Fibroblast of skin of left biceps (primary cell): ENCODE measurements at regions not wholly inside any gene's neighbourhood (a gene's known extent, or its start where the extent isn't known, plus 50 kb on each side); places are given as distances from the start of the nearest gene placed in this dataset.

Experiments
- DNase-seq, 2 experiments: peaks; one replicate each; pipeline ENCODE4 v3.0.0-alpha.2; 2013; ENCODE audit warnings: low read depth in 2 of 2

DNA sequence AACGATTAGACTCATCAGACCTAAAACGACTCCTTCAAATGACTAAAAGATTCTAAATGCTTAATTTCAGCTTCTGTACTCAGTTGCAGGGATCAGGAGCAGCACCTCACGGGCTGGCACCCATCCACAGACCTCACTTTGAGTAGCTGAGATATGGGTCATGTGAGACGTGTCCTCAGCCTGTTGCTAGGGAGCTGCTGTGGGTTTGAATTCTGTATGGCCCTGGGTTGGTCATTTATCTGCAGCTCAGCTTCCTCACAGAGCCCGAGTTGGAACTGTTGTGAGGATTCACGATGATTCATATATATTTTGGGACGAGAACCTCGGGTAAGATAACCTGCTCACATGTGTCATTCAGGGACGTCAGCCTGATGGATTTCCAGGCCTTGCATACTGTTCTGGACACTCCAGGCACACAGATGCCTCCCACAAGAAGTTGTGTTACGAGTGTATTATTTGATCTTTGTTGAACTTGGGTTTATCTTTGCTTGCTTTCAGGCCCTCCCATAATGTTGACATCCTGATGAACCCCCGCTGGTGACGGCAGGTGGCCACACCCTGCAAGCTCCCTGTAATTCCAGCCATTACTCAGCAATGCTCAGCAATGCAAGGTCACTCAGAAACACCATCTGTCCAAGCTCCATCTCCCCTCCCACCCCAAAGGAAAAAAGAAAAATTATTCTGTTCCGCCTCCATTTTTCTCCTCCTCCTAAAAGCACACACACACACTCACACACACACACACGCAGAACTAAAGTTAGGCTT lies 137.6 kb downstream of the RBFOX3 start:
- no peak for DNase-seq

DNA sequence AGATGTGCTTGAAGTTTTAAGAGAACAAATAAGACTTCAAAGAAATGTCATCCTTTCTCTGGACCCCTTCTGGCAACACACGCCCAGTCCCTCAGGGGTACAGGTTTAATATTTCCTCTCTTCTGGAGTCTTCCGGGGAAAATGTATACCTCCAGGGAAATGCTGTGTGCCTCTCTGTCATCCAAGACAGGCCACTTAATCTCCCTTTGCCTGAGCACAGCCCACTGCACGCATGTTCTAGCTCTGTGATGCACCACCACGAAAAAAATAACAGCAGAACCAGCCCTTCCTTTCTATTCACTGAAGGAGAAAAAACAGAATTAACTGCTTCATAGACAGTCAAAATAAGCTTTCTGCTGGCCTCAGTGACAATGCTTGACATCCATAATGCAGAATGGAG lies 140.1 kb downstream of the RBFOX3 start:
- no peak for DNase-seq

DNA sequence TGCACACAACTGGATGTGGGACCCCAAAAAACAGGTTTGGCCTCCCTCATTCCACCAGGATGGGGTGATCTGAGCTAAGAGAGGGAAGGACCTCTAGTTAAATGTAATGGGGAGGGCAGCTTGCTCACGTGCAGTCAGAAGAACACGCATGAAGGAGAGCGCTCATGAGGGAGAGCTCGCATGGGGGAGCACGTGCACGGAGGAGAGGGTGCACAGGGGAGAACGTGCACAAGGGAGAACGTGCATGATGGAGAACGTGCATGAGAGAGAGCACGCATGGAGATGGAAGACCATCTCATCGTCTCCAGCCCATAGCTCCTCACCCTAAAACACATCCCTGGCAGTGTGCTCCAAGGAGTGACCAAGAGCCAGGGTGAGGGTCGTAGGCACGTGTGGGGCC lies 141.2 kb downstream of the RBFOX3 start:
- DNase-seq: no peak

DNA sequence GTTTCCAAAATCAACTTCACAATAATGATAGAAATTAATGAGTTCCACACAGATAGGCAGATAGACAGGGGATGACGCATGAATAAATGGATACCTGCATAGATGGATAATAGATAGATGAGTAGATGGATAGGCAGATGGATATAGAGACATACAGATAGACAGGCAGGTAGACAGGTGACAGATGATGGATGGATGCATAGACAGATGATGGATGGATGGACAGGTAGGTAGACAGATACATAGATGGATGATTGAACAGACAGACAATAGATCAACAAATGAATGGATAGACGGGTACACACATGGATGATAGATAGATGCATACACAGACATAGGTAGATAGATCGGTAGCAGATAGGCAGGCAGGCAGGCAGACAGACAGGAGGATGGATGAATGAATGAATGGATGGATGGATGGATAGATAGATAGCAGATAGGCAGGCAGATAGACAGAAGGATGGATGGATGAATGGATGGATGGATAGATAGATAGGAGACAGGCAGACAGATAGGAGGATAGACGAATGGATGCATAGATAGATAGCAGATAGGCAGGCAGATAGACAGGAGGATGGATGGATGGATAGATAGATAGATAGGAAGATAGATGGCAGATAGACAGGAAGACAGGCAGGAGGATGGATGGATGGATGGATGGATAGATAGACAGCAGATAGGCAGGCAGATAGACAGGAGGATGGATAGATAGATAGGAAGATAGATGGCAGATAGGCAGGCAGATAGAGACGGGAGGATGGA lies 142.5 kb downstream of the RBFOX3 start:
- DNase-seq: no peak

DNA sequence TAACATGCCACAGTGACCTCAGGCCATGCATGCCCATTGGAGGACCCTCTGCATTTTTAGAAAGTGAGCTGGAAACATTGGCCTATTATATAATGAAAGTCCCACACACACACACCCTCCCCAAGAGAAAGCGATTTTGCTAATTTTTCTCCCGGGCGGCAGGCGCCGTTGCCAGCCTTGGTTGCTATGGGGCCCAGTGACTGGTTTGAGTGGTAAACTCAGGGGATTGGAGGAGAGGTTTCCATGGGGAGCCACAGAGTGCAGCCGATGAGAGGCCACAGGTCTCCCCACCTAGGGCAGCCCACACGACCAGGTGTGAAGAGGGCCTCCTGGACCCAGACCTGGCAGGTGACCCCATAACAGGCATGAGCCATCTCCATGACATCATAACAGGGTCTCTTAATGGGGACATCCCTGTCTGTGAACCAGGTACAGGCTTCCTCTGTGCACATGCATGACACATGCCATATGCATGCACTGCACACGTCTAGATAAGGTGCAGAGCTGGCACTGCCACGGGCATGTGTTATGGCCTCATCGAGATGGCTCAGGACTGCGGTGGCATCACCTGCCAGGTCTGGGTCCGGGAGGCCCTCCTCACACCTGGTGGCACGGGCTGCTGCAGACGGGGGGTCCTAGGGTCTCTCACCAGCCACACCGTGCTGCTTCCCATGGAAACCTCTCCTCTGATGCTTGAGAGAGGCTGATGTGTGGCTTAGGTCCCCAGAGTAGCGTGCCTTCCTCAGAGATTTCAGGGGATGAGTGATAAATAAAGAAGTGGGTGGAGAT lies 144.1 kb downstream of the RBFOX3 start:
- DNase-seq: no peak

DNA sequence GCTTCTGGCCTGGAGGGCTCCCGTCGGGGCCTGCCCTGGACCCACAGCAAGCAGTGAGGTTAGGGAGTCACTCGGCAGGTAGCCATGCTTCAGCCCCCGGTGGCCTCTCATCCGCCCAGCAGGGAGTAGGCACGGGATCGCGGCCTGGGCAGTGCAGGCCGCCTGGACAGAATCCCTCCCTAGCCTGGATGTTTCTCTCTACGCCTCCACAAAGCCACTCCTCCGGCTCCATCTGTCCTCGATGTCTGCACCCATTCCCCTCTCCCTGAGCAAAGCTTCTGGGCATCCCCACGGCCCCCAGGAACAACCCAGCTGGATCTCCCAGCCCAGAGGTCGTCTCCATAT lies 145.2 kb downstream of the RBFOX3 start:
- DNase-seq: no peak

DNA sequence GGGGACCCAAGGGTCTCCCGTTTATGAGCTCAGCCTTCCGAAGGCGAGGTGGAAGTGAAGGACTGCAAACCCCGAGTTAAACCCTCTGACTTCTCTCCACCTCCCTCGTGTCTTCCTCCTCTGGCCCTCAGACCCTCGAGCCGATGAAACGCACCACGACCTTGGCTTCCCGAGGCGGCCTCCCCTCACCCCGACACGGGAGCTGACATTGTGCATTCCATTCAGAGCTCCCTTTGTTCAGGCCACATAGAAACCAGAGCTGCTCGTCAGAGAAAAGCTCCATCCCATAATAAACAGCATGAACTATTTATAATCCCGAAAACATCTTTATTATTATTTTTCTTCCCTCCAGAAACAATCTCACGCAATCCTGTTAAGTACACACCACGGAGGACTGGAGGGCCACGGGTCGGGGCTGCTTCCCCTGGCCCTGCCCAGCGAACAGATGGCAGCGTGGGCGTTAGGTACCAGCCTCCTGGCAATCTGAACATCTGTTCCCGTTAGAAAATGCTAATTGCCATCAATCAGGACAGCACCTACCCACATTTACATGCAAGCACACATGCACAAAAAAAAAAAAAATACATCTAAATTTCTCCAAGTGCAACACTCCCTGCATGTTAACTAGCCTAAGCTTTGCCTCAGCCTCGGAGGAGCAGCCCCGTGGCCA lies 145.7 kb downstream of the RBFOX3 start:
- DNase-seq: no peak

DNA sequence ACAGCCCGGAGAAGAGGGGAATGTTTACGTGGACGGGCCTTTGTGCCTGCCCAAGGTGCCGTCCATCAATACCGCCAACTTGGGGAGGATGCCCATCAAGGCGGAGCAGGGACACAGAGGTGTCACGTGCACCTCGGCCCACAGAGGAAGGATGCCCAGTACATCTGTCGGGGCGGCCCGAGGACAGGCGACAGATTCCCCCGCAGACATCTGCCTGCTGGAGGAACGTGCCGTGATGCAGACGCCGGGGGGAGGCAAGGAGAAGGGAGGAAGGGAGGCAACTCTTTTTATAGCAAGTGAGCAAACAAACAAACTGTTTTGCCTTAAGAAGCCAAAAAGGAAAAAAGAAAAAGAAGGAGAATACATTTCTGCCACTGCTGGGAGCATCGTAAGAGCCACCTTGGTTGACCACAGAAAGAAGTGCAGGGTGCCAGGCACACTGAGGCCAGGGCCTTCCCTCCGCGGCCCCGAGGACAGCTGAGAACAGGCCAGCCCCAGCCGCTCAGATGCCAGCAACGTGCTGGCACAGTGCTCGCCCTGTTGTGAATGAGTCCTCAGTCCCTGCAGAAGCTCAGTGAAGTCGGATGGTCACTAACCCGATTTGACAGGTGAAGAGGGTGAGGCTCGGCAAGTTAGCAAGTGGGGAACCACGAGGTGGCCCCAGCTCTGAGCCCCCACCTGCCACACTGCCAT lies 146.4 kb downstream of the RBFOX3 start:
- no peak for DNase-seq

DNA sequence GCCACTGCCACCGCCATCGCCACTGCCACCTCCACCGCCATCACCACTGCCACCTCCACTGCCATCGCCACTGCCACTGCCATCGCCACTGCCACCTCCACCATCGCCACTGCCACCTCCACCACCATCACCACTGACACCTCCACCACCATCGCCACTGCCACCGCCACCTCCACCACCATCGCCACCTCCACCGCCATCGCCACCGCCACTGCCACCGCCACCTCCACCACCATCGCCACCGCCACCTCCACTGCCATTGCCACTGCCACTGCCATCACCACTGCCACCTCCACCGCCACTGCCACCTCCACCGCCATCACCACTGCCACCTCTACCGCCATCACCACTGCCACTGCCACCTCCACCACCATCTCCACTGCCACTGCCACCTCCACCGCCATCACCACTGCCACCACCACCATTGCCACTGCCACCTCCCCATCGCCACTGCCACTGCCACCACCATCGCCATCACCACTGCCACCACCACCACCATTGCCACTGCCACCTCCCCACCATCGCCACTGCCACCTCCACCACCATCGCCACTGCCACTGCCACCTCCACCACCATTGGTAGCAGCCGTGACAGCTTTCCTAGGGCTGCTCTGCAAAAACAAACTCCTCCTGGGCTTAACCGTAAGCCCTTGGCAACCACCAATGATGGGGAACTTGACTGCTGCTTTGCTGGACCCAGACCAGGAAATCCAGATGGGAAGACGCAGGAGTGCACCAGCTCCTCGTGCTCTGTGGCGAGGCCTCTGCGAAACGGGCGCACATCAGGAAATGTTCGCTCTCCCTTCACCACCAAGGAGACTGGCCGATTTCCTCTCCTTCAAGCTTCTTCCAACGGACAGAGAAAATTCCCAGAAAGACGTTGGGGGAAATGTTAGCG lies 147.2 kb downstream of the RBFOX3 start:
- no peak for DNase-seq

DNA sequence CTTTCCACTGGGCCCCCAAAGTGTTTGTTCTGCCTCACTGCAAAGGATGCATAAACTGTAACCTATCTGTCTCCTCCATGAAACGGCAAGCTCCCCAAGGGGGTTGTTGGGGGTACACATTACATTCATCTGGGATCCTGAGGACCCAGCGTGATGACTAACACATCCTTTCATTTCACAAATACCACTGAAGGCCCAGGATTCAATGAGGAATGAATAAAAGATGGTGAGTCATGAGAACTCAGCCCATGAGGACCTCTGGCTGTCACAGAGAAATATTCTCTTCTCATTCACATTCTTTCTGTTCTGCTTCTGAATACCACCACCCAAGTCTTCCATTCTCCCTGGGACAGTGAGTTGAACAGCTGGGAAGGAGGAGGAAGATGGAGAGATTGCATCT lies 149.8 kb downstream of the RBFOX3 start:
- peak; percentile 52 to 56 for DNase-seq

DNA sequence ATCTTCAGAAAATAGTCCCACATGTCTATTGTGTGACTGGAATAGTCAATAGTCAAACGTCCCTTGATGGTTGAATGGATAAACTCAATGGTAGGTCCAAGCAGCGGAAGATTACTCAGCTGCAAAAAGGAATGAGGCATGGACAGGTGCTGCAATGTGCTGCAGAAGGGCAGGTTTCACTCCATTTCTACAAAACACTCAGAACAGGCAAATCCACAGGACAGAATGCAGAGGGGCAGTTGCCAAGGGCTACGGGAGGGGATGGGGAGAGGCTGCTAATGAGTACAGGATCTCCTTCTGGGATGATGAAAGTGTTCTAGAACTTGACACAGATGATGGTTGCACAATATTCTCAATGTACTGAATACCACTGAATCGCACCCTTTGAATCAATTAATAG lies 151.0 kb downstream of the RBFOX3 start:
- DNase-seq: no peak

DNA sequence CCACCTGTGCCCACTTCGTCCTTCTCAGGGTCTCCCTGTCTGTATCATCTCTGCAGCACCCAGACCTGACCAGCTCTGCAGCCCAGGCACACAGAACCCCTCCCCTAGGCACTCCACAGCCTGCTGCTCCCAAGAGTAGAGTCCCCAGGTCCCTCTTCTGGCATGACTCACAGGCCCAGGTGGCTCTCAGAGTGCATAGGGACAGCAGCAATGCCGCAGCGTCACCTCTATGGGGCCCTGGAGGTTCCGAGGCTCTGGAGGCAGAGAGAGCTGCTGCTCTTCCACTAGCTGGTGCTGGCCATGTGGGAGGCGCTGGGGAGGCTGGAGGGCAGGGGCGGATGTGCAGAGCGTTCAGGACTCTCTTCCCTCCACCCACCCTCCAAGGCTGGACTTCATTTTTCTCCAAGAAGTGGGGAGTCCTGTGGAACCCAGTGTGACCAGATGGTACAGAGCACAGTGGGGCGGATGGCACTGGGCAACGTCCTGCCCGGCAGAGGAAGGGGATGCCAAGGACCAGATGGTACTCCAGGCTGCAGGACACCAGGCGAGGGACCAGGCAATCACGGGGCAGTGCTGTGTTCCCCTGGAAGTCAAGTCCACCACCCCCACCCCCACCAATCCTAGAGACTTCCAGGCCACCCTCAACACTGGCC lies 151.7 kb downstream of the RBFOX3 start:
- DNase-seq: no peak

DNA sequence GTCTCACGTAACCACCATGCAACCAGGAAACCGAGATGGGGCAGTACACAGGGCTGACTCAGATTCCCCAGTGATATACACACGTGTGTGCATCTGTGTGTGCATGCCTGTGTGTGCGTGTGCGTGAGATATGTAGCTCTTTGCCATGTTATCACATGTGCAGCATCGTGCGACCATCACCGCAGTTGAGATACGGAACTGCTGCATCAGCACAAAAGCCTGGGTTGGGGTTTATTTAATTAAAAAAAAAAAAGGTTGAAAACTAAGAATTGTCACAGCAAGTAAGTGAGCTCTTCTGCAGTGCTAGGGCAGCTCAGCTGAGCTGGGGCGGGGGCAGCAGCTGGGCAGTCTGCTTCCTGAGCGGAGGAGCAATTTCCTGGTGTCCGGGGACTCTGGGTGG lies 152.5 kb downstream of the RBFOX3 start:
- DNase-seq: no peak

DNA sequence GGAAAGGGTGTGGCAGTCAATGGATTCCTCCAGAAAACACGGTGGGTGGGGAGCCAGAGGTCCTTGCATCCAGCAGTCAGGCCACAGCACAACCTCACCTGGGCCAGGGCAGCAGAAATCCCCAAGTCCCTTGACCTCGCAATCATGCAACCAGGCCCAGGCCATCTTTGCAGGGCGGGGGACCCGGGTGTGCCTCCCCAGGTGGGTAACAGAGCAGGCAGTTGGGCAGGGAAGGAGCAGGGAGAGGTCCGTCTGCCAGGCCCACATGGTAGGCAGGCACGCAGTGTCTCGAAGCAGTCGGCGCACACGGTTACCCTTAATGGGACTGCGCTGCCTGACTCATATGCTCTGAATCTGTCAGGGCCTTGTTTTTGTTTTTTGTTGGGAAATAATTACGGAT lies 153.0 kb downstream of the RBFOX3 start:
- DNase-seq: no peak

DNA sequence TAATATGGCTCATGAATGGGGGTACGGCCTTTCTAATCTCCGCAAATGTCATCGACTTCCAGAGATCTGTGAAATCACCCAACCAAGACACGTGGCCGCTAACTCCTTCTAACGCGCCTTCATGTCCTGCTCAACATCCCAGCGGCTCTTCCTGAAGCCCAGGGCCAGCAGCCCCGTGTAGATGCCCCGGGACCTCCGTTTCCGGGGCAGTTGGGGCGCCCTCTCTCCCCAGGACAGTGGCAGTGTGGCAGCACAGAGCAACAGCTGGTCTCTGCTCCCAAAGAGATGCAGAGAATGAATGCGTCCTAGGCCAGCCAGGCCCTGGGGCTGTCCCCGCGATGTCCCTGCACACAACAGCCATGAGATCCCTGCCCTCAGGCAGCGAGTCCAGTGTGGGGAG lies 153.5 kb downstream of the RBFOX3 start:
- no peak for DNase-seq

DNA sequence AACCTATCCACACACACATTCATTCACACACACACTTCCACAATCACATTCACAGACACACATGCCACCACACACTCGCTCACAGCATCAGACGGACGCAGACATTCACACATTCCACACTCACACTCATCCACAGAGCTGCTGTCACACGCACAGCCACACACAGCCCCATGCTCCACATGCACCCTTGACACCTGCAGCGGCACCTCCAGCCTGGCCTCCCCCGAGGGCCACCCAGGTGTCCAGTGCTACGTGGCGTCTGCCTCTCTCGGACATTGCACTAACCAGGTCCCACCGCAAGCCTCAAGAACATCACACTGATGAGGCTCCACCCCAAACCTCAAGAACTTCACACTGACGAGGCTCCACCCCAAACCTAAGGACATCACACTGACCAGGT lies 155.2 kb downstream of the RBFOX3 start:
- DNase-seq: no peak

DNA sequence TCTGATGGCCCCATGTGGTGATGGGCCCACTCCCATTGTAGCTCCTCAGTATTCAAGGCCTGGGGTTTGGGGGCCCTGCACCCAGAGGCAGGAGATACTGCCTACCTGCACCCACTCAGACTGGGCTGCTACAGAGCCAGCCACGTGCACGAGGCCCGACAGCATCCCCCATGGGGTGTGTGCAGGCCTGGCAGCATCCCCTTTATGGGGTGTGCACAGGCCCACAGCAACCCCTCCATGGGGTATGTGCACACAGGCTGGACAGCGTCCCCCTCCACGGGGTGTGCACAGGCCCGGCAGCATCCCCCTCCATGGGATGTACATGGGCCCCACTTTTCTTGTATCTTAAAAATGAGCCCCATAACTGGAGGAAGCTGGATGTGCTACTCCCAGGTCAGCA lies 156.0 kb downstream of the RBFOX3 start:
- no peak for DNase-seq

DNA sequence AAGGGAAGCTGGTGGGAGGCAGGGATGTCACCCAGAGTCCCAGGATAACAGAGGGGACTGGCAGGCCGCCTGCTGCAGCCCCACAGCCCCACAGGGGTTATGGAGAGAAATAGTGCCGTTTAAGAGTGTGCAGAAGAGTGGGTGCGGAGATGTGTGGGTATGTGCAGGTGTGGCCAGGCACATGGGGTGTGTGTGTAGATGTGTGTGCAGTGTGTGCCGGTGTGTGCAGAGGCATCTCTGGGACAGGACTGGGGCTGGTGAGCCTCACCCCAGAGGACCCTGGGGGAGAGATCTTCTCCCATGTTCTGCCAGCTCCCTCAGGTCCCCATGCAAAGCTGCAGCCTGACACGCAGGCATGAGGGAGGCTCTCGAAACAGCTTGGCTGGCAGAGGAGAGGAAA lies 157.4 kb downstream of the RBFOX3 start:
- no peak for DNase-seq

DNA sequence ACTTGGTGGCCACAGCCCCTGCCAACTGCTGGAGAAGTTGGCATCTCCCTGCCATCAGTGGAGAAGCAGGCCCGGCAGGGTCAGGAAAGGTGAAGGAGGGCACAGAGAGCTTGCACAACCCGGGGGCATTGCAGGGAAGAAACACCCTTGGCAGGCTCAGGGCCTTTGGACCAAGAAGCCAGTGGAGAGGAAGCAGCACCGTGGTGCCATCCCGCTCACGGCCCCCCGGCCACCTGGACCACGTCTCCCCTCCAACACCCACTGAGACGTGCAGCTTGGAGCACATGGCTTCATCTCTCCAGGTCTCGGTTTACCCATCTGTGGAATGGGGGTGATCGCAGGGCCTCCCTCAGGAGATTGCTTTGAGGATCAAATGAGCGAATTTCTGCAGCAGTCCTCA lies 158.1 kb downstream of the RBFOX3 start:
- no peak for DNase-seq

DNA sequence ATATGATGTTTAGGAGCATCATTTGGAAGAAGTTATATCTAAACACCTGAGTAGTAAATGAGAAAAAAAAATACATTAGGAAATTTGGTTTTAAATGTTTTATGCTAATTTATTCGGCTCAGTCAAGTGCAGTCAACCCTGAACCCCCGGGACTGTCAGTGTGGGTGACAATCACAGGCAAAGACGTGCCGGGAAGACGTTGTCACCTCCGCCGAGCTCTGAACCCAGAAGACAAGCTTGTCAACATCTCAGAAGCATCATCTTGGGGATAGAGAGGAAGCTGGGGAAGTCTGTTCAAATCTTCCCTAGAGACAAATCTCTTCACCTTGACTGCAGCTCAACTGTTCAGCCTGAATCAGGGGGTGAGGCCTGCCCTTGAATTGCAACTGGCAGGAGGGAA lies 159.7 kb downstream of the RBFOX3 start:
- no peak for DNase-seq
